ENCODE measurements at regions not wholly inside any gene's neighbourhood (a gene's known extent, or its start where the extent isn't known, plus 50 kb on each side); places are given as distances from the start of the nearest gene placed in this dataset.

DNA sequence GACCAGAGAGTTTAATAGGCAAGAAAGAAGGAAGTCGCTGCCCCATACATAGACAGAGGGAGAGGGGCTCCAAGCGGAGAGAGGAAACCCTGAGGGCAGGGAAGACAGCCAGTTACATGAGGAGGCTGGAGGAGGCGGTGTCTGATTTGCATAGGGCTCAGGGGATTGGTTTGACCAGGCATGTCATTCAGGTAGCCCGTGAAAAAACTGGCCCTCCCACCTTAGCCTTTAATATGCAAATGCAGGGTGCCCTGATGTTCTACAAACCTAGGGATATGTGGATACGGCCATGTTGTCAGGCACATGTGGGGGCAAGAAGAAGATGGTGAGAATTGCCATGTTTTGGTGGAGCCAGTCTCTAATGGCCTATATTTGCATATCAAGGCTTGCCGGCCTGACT is 1461.6 kb downstream of the PCDH9 start:
- no peak for TF ChIP-seq POLR2AphosphoS5 (IDR thresholded peaks at IDR 0.05)
- TF ChIP-seq, protein P1, sequence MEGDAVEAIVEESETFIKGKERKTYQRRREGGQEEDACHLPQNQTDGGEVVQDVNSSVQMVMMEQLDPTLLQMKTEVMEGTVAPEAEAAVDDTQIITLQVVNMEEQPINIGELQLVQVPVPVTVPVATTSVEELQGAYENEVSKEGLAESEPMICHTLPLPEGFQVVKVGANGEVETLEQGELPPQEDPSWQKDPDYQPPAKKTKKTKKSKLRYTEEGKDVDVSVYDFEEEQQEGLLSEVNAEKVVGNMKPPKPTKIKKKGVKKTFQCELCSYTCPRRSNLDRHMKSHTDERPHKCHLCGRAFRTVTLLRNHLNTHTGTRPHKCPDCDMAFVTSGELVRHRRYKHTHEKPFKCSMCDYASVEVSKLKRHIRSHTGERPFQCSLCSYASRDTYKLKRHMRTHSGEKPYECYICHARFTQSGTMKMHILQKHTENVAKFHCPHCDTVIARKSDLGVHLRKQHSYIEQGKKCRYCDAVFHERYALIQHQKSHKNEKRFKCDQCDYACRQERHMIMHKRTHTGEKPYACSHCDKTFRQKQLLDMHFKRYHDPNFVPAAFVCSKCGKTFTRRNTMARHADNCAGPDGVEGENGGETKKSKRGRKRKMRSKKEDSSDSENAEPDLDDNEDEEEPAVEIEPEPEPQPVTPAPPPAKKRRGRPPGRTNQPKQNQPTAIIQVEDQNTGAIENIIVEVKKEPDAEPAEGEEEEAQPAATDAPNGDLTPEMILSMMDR (IDR thresholded peaks at IDR 0.05), result no peak

Data from prostate gland (tissue), 2 donors.